KOPT-K1 (cell line): ENCODE measurements at regions not wholly inside any gene's neighbourhood (a gene's known extent, or its start where the extent isn't known, plus 50 kb on each side); places are given as distances from the start of the nearest gene placed in this dataset.

Source experiments
- H3K27ac ChIP-seq: fragments of 200-600 bp; sonication (generic); 2 replicates; pipeline ENCODE4 v1.5.1; 2016; ENCODE audit warnings: antibody characterized with exemption, mild to moderate bottlenecking, low read depth, low read length; ENCODE audit not compliant: poor library complexity, severe bottlenecking
- H3K36me3 ChIP-seq: fragments of 200-600 bp; sonication (generic); 2 replicates; pipeline ENCODE4 v1.5.1; 2017; ENCODE audit warnings: antibody characterized with exemption, mild to moderate bottlenecking, low read length, moderate library complexity; ENCODE audit not compliant: insufficient read depth
- H3K9me3 ChIP-seq: fragments of 200-600 bp; sonication (generic); 2 replicates; pipeline ENCODE4 v1.5.1; 2017; ENCODE audit warnings: antibody characterized with exemption, low read length, mild to moderate bottlenecking; ENCODE audit not compliant: insufficient read depth, poor library complexity, severe bottlenecking

DNA sequence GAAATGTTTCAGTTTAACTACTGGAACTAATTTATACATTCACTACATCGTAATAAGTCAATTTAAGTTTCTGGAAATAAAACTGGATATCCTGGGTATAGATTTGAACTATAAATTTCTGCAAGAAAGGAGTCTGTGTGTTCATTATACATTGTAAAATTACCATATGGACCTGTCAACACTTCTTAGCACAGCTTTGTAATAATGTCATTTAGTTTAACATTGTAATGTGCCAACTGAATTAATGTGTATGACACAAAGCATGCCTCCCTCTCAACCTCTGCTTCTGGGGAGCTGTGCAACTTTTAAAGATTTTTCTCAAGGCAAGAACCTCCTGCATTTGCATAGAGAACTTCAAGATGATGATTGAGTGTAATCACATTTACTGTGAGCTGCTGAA, 213.7 kb upstream of the GALNT5 start:
- Histone ChIP-seq H3K27ac (no peak overlapping the region), H3K9me3 (no peaks in the 10 kb centered on the region), H3K36me3 (no peaks in the 10 kb centered on the region)

DNA sequence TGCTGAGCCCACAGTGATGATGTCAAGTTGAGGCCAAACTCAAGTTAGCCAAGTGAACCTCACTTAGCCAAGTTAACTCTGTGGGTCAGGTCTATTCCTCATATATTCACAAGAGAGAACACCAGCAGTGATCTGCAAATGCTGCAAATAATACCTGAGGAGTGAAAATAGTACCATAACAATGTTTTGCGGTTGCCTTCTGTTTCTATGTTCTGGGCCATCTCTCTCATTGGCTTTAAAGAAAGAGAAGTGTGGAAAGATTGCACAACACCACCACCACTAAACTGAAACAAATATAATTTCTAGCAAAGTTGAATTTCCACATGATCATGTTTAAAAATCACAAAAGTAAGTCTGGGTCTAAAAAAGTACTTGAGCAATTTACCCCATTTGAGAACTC, 211.1 kb upstream of the GALNT5 start:
- H3K27ac ChIP-seq: no peak overlapping the region
- H3K36me3 ChIP-seq: no peaks in the 10 kb centered on the region
- H3K9me3 ChIP-seq: no peaks in the 10 kb centered on the region

DNA sequence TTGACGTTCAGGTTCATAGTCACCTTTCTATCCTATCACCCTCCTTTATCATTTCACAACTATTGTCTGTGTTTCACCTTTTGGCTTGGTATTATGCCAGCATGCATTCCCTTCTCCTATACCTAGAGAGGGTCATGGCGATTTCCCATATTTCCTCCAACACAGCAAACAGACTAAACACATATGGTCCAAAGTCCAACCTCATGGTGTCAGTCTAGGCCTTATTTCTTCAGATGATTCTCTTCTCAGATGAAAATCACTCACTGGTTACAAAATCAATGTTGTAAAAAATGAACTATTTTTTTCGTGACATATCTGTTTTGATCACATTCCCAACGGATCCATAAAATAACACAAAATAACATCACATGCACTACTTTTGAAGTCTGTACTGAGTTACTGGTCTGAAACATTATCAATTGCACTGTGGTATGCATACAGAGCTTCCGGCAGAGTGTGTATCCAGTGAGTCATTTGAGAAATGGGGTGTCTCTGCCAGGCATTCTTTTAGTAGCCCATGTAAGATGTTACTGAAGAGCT, 204.8 kb upstream of the GALNT5 start:
- H3K36me3 ChIP-seq: no peaks in the 10 kb centered on the region
- H3K27ac ChIP-seq: no peak overlapping the region
- no peaks in the 10 kb centered on the region for H3K9me3 ChIP-seq

DNA sequence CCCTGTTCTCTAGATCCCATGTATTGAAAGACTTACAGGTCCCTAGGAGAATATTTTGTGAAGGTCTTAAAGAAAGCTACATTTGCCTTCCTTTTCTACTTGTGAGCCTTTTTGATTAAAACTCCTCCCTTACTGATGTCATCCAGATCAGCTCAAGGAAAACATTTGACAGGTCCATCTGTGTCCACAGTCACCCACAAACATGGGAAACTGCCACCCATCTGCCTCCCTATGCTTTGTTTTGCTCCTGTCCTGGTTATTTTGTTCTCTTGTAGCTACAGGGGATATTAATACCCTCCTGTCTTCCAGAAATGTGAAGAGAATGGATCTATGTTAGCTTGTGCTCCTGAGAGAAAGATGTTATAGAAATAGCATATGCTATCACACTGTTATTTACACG, 203.6 kb upstream of the GALNT5 start:
- H3K36me3 ChIP-seq: no peaks in the 10 kb centered on the region

DNA sequence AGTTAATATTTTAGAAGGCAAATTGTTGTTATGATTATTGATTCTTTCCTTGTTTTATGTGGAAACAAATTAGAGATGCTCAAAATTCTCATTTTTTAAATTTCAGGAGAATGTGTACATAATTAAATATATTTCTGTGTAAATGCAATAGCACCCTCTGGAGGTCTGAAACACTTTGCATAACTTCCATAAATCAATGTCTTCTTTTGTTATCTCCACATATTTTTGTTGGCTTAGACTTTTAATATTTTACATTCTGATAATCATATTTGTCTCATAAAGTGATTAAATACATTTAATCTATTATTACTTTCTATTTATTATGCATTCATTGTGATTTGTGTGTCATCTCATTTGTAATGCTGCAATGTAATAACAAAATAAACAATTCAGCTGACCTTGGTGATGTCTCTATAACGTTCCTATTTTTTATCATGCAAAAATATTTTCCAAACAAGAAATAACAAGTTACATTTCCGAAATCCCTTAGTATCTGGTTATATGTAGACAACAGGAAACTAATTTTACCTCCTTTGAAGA, 201.8 kb upstream of the GALNT5 start:
- no peak overlapping the region for H3K27ac ChIP-seq
- H3K9me3 ChIP-seq: no peaks in the 10 kb centered on the region
- H3K36me3 ChIP-seq: no peaks in the 10 kb centered on the region

More for the DNA sequence above, 203.6 kb upstream of the GALNT5 start:
- H3K27ac ChIP-seq: no peak overlapping the region
- no peaks in the 10 kb centered on the region for H3K9me3 ChIP-seq

DNA sequence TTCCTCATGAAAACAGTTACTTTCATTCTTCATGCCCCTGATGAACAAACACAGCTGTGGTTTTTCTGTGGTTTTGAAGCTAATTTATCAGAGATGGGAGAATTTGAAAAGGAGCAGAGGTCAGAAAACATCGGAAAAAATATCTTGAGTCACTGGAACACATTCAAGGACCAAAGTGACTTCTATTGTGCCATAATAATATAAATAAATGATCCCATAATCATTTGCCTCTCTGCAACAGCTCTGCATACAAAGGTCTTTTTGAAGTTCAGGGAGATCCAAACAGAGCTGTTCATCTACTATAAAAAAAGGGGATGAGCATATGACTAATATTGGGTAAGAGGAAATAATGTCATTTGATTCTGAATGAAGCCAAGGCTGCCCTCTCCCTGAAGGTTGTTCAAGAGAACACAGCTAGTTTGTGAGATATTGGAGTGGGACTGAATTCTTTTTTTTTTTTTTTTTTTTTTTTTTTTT, 201.3 kb upstream of the GALNT5 start:
- Histone ChIP-seq H3K27ac (no peak overlapping the region), H3K36me3 (no peaks in the 10 kb centered on the region), H3K9me3 (no peaks in the 10 kb centered on the region)

DNA sequence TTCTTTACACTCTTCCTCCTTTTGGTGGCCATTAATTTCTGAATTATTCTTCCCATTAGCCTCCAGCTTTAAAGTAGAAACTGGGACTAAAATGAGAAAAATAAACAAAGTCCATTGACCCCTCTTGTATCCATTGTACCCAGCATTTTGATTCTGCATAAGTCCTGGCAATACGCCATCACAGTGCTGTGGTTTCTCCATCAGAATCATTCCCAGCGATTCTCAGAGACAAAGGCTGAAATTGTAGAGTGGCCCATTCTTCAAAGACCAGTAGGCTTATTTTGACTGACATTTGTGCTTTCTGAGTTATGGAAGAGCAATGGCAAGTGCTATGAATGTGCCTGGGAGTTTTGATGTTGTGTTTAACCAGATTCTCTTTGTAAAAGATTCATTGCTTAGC, 199.3 kb upstream of the GALNT5 start:
- Histone ChIP-seq H3K9me3 (no peaks in the 10 kb centered on the region), H3K36me3 (no peaks in the 10 kb centered on the region), H3K27ac (no peak overlapping the region)

DNA sequence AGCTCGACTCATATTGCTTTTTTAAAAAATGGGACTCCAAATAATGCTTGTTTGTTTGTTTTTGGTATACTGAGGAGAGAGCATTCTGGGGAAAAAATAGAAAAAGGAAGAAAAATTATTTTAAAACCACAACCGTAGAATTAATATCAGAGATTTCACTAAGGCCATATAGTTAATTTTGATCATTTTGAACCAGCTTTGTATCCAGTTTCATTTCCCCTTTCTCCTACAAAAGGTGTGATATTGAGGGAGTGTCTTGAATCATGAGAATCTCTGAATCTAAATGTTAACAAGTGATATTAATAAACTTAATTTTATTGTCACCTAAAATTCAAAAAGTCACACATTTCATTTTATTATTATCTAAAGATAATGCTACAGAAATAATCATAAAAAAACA, 198.5 kb upstream of the GALNT5 start:
- no peak overlapping the region for H3K27ac ChIP-seq
- H3K36me3 ChIP-seq: no peaks in the 10 kb centered on the region
- H3K9me3 ChIP-seq: no peaks in the 10 kb centered on the region

DNA sequence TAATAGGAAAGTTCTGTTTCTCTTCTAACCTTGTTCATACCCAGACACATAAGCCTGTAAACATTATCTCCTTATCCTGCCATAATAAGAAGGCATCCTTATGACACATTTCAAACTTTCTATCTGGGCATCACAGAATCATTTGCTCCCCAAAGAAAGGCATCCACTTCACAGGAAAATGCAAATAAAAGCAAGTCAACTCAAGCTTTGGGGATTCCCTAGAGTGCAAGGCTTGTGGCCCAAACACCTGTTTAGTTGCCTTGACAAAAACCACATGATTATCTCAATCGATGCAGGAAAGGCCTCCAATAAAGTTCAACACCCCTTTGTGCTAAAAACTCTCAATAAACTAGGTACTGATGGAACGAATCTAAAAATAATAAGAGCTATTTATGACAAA, 195.7 kb upstream of the GALNT5 start:
- H3K27ac ChIP-seq: no peak overlapping the region
- no peaks in the 10 kb centered on the region for H3K36me3 ChIP-seq

DNA sequence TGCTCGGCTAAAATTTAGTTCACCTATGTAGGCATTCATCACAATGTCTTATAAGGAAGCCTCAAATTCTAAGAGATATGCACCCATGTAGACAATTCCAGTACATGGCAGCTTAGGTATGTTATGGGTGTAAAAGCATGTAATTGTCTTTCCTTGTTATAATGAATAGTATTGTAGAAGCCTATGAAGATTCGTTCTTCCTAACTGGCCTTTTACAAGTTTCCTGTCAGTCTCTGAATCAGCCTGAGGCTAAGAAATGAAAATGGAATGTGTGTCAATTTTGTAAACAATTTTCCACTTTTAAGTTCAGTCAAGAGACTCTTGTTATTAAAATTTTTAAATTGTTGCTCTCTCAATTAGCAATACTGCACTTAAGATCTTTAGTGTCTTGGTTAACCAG, 189.9 kb upstream of the GALNT5 start:
- H3K9me3 ChIP-seq: no peaks in the 10 kb centered on the region
- H3K36me3 ChIP-seq: no peaks in the 10 kb centered on the region
- no peak overlapping the region for H3K27ac ChIP-seq

More for the DNA sequence above, 195.7 kb upstream of the GALNT5 start:
- no peaks in the 10 kb centered on the region for H3K9me3 ChIP-seq

DNA sequence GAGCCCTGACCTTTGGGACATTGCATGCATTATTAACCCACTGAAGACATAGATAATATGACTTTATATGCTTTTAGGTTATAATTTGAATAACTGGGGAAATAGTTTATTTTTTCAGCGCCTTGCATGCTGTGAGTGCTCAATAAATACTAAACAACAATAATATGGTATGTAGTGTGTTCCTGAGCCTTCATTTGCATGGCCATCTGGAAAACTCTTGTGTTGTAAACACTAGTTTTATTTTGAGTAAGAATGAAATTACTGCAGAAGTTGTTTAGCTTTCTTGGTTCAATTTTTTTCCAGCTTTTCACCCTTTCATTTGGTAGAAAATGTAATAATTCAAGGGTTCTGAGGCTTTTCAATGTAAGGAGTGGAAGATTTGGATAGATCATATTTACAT, 189.3 kb upstream of the GALNT5 start:
- Histone ChIP-seq H3K36me3 (no peaks in the 10 kb centered on the region), H3K9me3 (no peaks in the 10 kb centered on the region), H3K27ac (no peak overlapping the region)

DNA sequence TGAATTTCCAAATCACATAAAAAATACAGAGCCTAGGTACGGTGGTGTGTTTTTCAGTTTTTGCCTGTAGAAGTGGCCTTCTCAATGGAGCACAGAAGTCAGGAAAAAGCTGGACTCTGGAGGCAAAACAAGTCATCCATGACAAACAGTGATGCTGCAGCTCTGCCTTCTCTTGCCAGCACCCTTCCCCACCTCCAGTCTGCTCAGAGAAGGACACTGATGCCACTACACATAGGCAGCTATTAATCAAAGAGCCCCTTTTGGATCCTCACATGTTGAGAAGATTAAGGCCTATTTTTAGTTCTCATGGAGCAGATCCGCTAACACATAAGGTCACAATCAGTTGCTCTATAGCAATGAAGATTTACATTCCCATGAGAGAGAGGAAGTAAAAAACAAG, 181.6 kb upstream of the GALNT5 start:
- H3K36me3 ChIP-seq: no peaks in the 10 kb centered on the region
- no peak overlapping the region for H3K27ac ChIP-seq
- no peaks in the 10 kb centered on the region for H3K9me3 ChIP-seq

DNA sequence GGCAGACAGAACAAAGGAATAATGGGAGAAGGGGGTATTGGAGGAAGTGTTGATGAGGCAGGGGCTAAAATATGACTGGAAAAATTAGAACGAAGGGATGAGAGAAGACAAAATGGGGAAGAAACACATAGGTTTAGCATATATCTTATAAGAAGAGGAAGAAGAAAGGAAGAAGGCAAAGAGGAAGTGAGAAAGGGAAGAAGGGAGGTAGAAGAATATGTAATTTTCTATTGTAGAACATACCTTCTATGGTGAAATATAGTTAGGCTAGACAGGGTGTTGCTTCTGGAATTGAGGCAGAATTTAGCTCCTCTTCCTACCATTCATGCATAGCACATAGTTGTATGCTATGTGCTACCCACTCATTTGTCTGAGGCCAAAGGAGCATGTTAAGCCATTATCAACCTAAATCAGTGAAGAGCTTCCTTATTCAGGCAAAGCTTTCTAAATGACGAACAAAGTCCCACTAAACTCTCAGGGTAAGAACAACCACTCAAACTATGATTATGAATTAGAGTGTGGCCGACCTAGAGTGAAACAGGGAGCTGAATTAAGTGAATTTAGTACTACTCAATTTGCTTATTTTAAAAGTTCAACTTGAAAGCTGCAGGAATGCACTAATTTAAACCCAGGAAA, 180.9 kb upstream of the GALNT5 start:
- no peak overlapping the region for H3K27ac ChIP-seq
- no peaks in the 10 kb centered on the region for H3K9me3 ChIP-seq
- H3K36me3 ChIP-seq: no peaks in the 10 kb centered on the region

DNA sequence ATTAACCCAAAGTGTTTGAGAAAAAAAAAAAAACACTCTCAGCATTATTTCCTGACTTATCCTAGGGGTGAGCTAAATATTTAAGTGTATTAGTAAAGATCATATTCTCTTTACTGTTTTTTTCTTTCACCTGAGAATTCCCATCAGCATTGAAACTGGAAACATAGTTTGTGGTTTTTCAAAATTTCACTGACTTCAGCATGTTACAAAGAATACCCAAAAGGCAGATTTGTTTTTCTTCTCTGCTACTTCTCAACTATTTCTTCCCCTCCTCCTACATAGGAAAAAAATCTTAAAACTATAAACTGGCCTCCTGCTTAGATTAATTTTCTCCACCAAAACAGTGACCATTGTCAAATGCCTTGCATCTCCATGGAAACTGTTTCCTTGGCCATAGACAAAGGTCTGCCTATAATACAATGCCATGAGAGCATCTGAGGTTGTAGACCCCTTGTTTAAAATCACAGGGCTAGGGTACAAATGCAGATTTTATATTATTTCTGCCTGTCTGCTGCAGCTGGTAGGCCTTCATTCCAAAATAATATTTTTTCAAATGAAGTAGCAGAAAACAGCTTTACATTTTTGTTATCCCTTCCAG, 179.7 kb upstream of the GALNT5 start:
- H3K27ac ChIP-seq: no peak overlapping the region
- H3K36me3 ChIP-seq: no peaks in the 10 kb centered on the region
- no peaks in the 10 kb centered on the region for H3K9me3 ChIP-seq

DNA sequence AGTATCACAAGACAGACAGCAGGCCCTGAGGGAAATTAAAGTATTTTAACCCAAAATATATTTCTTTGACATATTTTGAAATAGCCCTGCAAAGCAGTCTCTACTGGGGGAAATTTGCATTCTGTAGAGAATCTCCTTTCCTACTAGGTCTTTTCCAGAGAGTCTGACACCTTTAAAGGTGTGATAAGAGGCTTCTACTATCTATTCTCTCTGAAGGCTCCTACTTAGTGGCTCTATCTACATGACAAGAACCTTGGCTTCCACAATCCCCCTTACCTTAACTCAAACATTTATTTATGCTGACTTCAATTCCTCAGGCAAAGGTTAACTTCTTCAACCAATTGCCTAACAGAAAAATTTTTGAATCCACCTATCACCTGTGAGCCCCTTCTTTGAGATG, 174.6 kb upstream of the GALNT5 start:
- no peak overlapping the region for H3K27ac ChIP-seq
- no peaks in the 10 kb centered on the region for H3K9me3 ChIP-seq
- no peaks in the 10 kb centered on the region for H3K36me3 ChIP-seq

DNA sequence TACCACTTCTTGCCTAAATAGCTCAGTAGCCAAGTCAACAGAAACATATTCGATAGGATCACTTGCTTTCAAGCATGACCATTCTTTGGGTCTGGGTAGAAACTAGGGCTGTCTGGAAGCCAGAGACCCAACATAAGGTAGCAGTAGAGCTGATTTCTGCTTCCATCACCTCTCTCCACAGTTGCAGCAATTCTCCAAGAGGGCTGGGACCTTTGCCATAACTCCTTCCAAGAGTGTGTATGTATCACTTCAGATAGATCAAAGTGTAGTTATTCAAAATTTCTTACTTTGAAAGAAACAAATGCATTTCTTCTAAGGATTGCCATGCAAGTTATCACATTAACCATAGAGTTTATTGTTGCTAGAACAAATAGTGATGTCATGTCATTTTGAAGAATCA, 172.0 kb upstream of the GALNT5 start:
- no peaks in the 10 kb centered on the region for H3K9me3 ChIP-seq
- H3K27ac ChIP-seq: no peak overlapping the region
- H3K36me3 ChIP-seq: no peaks in the 10 kb centered on the region
